Hematopoietic multipotent progenitor cell treated with erythropoietin and hydrocortisone succinate and interleukin-3 and kit ligand, for 17 days (in vitro differentiated cells): ENCODE measurements at regions not wholly inside any gene's neighbourhood (a gene's known extent, or its start where the extent isn't known, plus 50 kb on each side); places are given as distances from the start of the nearest gene placed in this dataset.

Experiments used
- DNase-seq: peaks from one replicate; pipeline ENCODE4 v3.0.0-alpha.2; 2015; ENCODE audit warnings: low spot score

- no peak for DNase-seq
These were observed 52.9 kb upstream of the SLC28A3 start for GRCh38 chr9:84393266-84393950.

GRCh38 chr9:84394036-84394435, 53.5 kb upstream of the SLC28A3 start:
- no peak for DNase-seq

GRCh38 chr9:84397151-84397728, 56.7 kb upstream of the SLC28A3 start:
- peak; percentile 52 for DNase-seq

GRCh38 chr9:84397822-84398221, 57.3 kb upstream of the SLC28A3 start:
- DNase-seq: no peak

GRCh38 chr9:84402517-84402916, 62.0 kb upstream of the SLC28A3 start:
- DNase-seq: no peak

GRCh38 chr9:84403288-84403687, 62.7 kb upstream of the SLC28A3 start:
- no peak for DNase-seq

DNA sequence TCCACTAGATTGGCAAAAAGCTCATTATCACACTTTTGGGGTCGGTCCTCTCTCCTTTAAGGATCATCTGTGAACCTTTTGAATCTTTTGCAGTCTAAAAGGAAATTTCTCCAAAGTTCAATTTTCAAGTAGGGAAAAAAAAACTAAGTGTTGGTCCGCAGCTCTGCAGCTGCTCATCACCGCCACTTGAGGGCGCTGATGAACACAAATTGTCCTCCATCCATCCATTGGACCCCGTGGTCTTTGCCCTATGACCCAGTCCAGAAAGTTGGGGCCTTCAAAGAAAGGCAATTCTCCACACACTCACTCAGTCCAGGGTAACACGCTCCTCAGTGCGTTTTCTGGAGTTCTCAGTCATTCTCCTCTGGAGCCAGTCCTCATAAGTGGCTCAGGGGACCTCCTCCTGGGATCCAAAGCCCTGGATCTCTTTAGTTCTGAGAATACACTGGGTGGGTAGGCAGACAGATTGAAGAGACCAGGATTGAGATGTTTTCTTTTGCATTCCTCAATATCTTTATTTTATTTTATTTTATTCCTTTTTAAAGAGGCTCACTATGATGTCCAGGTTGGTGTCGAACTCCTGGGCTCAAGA, 63.6 kb upstream of the SLC28A3 start:
- DNase-seq: no peak

DNA sequence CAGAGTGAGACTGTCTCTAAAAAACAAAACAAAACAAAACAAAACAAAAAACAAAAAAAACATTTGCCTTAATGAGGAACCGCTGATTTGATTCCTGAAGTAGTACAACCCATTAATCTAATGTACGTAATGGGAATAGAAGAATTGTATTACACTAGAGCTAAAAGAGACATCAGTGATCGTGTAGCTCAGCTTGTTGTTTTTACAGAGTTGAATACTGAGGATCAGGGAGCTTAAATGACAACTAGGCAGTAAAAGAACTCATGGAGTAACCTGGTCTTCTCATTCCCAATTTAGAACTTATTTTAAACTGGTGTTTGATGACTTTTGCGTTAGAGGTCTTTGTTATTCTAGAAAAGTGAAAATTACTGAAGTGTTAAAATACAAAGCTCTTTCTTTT, 65.1 kb upstream of the SLC28A3 start:
- no peak for DNase-seq

DNA sequence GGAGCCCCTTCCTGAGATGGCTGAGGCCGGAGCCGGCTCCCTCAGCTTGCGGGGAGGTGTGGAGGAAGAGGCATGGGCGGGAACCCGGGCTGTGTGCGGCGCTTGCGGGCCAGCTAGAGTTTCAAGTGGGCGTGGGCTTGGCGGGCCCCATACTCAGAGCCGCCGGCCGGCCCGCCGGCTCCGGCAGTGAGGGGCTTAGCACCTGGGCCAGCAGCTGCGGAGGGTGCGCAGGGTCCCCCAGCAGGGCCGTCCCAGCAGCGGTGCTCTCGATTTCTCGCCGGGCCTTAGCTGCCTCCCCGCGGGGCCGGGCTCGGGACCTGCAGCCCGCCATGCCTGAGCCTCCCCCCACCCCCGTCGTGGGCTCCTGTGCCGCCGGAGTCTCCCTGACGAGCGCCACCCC, 67.9 kb upstream of the SLC28A3 start:
- DNase-seq: no peak

DNA sequence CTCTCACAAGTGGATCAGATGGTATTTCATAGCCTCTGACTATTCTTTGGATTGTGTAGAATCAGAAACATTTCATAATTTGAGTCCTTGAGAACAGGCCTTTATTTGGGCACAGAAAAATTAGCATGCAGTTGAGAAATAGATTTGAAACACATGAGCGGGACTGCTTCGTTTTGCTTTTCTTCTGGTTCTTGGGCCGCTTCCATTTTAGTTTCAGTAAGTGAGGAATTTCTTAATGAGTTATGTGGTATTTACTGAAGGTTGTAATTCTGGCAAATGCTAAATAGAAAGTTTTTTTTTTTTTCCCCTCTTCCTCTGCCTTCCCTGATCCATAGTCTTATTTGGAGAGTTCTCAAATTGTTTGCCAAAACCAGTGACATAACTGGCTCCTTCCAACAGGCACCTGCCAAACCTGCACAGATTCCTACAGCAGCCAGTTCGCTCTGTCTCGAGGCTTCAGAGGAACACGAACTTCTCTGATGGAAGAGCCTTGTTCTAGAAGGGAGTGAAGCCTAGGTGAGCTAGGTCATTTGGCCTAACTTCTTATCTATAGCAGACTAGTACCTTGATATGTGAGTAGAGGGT, 71.2 kb upstream of the SLC28A3 start:
- DNase-seq: no peak

- no peak for DNase-seq
These were observed 72.1 kb upstream of the SLC28A3 start for GRCh38 chr9:84412654-84413053.

GRCh38 chr9:84413301-84413700, 72.7 kb upstream of the SLC28A3 start:
- DNase-seq: no peak

- DNase-seq: no peak
These were observed 78.6 kb upstream of the SLC28A3 start for GRCh38 chr9:84419031-84419602.

GRCh38 chr9:84424931-84425330, 84.4 kb upstream of the SLC28A3 start:
- DNase-seq: no peak

GRCh38 chr9:84432746-84433145, 92.2 kb upstream of the SLC28A3 start:
- DNase-seq: no peak

GRCh38 chr9:84435902-84436301, 95.3 kb upstream of the SLC28A3 start:
- no peak for DNase-seq

DNA sequence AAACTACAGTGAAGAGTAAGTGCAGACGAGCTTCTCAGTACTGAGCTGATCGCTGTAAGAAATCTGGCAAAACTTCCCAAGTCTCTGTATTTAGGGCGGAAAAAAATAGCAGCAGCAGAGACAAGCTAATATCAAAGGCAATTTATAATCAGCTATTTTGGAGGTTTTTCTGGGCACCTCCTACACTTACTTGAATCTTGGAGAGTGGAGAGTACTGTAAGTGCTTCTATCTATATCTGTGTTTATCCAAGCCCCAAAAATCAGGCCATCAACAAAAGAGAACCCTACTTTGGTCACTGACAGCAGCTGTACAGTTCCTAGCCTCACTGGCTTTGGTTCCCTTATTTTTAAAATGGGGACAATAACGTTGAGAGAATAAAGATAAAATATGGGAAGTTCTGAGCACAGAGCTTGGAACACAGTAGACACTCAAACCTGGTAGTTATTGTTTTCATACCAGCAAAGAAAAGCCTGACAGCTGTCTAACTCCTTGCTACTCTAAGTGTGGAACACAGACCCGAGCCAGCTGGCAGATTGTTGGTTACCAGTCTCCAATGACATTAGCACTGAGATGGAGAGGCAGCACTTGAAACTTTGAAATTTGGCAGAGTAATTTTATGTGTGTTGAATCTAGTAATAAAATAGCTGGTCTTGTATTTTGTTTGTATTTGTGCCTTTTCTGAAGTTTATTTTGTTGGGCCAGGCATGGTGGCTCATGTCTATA, 96.0 kb upstream of the SLC28A3 start:
- DNase-seq: no peak

GRCh38 chr9:84438391-84438790, 97.8 kb upstream of the SLC28A3 start:
- DNase-seq: no peak

GRCh38 chr9:84439250-84439649, 98.7 kb upstream of the SLC28A3 start:
- no peak for DNase-seq

GRCh38 chr9:84442712-84443111, 102.2 kb upstream of the SLC28A3 start:
- no peak for DNase-seq

GRCh38 chr9:84445737-84446136, 105.2 kb upstream of the SLC28A3 start:
- no peak for DNase-seq

- DNase-seq: no peak
These were observed 106.7 kb upstream of the SLC28A3 start for GRCh38 chr9:84447305-84447704.
